ENCODE measurements at regions not wholly inside any gene's neighbourhood (a gene's known extent, or its start where the extent isn't known, plus 50 kb on each side); places are given as distances from the start of the nearest gene placed in this dataset.

DNA sequence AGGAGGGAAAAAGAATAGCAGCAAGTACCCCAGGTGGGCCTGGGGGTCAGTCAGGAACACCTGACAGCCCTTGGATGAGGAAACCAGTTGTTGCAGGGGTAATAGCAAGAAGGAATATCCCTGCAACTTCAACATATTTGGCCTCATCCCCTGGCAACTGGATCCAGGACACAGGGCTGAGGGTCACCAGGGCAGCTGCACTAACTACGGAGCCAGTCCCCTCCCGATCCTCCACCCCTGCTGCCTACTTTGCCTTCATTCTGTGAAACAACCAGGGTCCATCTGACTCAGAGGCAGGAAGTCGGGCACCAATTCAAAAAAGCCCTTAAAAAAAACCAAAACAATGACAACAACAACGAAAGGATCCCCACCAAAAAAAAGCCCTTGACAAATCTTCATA is 52.9 kb downstream of the FRMPD3 start:
- no peak for DNase-seq (ENCODE audit: low spot score)

GRCh38 chrX:107504006-107504405 is 54.6 kb downstream of the FRMPD3 start:
- DNase-seq (ENCODE audit: low spot score), result no peak

- no peak for DNase-seq (ENCODE audit: low spot score)
These were observed 55.8 kb downstream of the FRMPD3 start for GRCh38 chrX:107505223-107505622.

DNA sequence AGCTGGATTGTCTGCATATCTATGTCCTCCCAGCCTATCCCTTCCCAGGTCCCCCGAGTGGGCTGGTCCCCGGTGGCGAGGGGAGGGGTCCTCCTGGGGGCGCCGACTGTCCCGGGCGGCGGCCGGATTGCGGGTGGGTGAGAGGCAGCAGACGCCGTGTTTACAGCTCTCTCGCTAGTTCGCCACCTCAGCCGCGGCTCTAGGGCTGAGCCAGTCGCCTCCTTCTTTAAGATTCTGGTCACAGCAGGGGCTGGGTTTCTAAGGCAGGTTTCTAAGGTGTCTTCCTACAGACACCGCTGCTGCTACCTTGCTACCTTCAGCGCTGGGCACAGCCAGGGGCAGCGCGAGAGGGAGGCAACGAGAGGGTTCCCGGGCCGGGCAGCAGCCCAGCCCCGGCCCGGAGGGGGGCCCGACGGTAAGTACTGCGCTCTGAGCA is 57.2 kb downstream of the FRMPD3 start:
- no peak for DNase-seq (ENCODE audit: low spot score)

- no peak for DNase-seq (ENCODE audit: low spot score)
These were observed 57.8 kb downstream of the FRMPD3 start for GRCh38 chrX:107507093-107507743.

DNA sequence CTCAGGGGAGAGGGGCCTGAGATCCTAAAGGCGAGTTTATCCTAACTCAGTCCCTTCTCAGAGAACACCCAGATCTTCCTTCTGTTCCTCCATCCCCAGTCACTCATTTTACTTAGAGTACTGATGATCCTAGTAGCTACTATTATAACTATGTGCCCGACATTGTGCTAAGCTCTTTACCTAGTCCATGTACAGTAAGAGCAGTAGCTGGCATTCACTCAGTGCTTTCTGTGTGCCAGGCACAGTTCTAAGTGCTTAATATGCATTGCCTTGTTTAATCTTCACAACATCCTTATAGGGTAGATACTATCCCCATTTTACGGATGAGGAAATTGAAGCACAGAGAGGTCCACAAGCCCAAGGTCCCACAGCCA is 58.3 kb downstream of the FRMPD3 start:
- no peak for DNase-seq (ENCODE audit: low spot score)

DNA sequence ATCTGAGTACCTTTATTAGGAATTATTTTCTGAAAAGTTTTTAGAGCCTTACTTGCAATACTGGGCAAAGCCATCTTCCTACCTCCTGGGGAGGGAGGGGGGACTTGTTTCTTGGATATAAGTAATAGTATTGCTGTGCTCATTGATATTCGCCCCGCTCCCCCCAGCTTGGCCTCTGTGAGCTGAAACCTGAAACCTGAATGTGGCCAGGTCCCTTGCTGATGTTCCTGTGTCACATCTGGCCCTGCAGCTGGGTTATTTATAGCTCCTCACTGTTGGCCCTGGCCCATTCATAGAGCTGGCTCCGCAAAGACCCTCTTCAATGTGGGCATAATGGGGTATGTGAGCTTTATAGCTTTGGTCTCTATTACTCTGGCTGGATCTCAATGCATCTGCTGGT is 59.5 kb downstream of the FRMPD3 start:
- DNase-seq (ENCODE audit: low spot score), result no peak

DNA sequence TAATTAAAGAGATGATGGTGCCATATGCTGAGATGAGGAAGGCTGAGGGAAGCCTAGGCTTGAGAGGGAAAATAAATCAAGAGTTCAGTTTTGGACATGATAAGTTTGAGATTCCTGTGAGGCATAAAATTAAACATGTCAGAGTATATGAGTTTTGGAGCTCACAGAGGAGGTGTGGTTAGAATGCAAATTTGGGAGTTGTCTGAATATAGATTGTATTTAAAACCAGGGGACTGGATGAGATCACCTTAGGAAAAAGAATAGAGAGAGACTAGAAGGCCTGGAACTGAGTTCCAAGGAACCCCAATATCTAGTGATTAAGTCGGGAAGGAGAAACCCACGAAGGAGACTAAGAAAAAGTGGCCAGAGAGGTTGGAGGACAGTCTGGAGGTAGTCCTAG is 65.5 kb downstream of the FRMPD3 start:
- no peak for DNase-seq (ENCODE audit: low spot score)

- no peak for DNase-seq (ENCODE audit: low spot score)
These were observed 72.6 kb downstream of the FRMPD3 start for GRCh38 chrX:107521877-107522586.

- no peak for DNase-seq (ENCODE audit: low spot score)
These were observed 73.4 kb downstream of the FRMPD3 start for GRCh38 chrX:107522901-107523300.

DNA sequence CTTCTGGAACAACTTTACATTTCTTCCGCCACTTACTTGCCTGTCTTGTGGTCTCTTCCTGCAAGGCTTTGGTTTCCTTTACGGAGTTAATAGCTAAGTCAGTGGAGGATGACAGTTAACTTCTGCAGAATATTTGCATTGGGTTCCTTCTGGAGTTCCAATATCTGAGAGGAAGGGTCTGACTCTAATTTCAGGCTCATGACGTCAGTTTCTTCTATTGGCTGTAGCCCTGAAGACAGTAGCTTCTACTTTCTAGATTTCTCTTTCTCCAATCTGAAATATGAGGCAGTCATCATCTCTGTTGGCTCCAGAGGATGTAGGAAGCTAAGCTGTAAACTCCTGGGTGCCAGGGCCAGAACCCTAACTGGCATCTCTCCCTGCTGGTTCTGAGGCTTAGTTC is 76.7 kb downstream of the FRMPD3 start:
- no peak for DNase-seq (ENCODE audit: low spot score)

DNA sequence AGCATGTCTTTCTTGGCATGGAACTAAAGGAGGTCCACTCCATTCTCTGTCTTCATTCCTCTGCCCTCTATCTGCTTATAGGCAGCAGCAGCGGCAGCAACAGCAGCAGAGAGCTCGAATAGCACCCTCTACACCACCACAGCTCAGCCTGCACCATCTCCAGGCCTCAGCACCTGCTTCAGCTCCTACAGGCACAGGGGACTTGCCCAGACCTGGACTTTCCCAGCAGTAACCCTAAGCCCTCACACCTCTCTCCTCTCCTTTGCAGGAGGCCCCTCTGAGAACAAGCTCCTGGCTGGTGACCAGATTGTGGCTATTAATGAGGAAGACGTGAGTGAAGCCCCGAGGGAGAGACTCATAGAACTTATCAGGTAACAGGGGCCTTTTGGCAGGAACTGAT is 80.7 kb downstream of the FRMPD3 start:
- DNase-seq (ENCODE audit: low spot score), result no peak

GRCh38 chrX:107537815-107538214 is 88.4 kb downstream of the FRMPD3 start:
- DNase-seq (ENCODE audit: low spot score), result no peak

DNA sequence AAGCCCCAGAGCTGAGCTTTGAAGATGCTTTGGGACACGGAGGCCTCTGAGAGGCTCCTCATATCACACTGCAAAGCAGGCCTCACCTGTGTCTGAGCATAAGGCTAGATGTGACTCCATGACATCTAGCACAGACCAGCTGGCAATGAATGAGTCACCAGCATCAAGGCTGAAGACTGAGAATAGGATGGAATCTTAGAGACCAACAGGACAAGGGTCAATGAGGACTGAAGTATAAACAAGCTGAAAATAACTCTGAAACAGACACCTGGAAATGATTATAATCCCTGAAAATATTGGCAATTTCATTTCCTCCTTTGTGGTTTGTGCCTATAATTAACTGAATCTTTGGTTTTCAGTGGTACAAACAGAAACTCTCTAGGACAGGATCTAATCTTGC is 87.1 kb upstream of the PRPS1 start:
- DNase-seq (ENCODE audit: low spot score), result no peak

GRCh38 chrX:107542040-107542439 is 86.3 kb upstream of the PRPS1 start:
- DNase-seq (ENCODE audit: low spot score), result no peak

GRCh38 chrX:107542500-107542899 is 85.8 kb upstream of the PRPS1 start:
- peak; percentile 9 for DNase-seq (ENCODE audit: low spot score)

DNA sequence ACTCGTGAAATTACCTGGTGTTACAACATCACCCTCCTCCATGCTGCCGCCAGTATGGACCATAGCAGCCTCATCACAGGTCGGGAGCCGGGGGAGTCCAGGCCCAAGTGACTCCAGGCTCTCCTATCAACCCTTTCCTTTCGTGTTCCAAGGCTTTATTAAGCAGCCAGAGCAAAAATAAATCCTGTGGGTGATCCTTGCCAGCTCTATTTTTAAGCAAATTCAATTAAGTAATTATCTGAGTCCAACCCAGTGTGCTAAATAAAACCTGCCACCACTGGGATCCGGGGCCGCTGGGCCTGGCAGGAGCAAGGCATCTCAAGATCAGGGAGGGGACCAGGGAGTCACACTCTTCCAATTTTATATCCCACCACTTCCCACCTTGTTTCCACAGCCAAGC is 80.7 kb upstream of the PRPS1 start:
- no peak for DNase-seq (ENCODE audit: low spot score)

GRCh38 chrX:107548775-107549174 is 79.5 kb upstream of the PRPS1 start:
- DNase-seq (ENCODE audit: low spot score), result no peak

DNA sequence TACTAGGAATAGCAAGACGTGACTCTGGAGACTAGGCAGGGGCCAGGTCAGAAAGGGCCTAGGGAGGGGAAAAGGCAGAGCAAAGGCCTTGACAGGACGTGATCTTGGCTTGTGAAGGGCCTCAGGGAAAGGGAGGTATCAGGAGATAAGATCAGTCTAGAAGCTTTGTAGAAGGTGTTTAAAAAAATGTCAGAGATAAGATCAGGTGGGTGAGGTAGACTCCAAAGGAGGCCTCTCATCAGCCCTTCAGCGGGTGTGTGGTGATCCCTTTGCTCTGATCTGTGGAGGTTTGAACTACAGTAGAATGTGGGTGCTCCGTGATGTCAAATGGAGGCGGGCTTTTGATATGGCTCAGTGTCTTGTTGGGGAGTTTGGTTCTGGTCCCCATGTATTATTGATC is 78.8 kb upstream of the PRPS1 start:
- no peak for DNase-seq (ENCODE audit: low spot score)

DNA sequence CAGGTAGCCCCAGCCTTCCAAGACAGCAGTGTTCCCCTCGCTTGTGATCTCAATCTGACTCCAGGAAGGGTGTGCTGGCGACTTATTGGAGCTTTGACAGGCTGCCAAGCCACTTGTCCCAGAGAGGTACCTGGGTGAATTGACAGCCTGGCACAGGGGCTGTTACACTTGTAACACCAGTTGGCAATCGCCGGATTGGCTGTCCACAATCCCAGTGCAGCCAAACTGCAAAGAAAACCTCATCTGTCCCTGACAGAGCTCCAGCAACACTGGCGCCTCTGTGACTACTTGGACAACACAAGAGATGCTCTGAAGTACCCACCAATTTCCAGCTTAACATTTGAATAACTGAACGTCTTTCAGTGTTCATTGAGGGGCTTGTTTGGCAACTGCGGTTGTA is 76.8 kb upstream of the PRPS1 start:
- peak; percentile 10 for DNase-seq (ENCODE audit: low spot score)

DNA sequence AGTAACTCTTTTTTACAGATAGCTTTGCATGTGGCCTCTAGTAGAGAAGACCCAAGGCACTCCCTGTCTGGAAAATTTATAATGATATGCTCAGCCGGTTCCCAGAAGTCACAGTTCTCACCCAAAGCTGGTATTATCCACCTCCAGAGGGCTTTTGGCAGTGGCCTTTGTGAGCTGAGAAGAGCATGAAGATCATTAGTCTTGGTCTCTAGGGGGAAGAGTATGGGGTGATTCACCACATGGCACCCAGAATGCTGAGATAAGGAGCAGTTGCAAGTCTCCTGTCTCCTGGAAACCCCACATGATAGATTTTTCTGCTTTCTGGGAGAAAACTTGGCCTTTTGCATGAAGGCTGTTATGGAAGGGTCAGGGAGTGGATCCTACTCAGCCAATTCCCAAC is 75.4 kb upstream of the PRPS1 start:
- DNase-seq (ENCODE audit: low spot score), result no peak

DNA sequence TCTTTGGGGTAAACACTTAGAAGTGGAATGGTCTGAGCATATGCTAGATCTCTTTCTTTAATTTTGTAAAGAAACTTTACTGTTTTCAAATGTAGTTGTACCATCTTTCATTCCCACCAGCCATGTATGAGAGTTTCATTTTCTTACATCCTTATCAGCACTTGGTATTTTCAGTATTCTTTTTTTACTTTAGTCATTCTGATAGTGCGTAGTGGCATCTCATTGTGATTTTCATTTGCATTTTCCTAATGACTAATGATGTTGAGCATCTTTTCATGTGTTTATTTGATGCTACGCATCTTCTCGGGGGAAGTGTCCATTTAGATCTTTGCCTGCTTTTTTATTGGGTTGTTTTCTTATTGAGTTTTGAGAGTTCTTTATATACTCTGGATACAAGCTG is 71.3 kb upstream of the PRPS1 start:
- no peak for DNase-seq (ENCODE audit: low spot score)

GRCh38 chrX:107559506-107559905 is 68.8 kb upstream of the PRPS1 start:
- DNase-seq (ENCODE audit: low spot score), result no peak

GRCh38 chrX:107560041-107560440 is 68.3 kb upstream of the PRPS1 start:
- no peak for DNase-seq (ENCODE audit: low spot score)

Data from putamen (tissue), 1 donor.